ENCODE measurements at regions not wholly inside any gene's neighbourhood (a gene's known extent, or its start where the extent isn't known, plus 50 kb on each side); places are given as distances from the start of the nearest gene placed in this dataset.

DNA sequence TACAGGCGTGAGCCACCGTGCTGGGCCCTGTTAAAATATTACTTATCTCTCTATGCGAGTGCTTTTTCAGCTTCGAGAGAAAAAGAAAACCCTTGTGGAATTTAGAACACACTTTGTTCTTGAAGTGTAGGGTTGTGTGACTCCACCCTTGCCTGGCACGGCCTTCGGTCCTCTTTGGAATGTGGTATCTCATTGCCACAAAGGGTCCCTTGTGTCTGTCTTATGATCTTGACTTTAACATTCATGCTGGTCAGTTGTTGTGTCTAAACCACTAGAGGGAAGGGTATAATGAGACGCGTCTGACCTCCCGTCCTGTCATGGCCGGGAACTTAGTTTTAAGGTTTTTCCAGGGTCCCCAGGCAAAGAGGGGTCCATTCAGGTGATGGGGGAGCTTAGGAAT is 246.4 kb downstream of the VAPA start:
- Mint-ChIP-seq H3K9me3 (ENCODE audit: unreplicated experiment) (peaks cover 8% of the 10 kb centered on the region), H3K4me1 (ENCODE audit: low read depth, unreplicated experiment) (no peaks in the 10 kb centered on the region), H3K27me3 (ENCODE audit: low read depth, unreplicated experiment) (peaks cover 8% of the 10 kb centered on the region), H3K27ac (ENCODE audit: unreplicated experiment) (no peak overlapping the region), H3K4me3 (ENCODE audit: unreplicated experiment) (no peak overlapping the region), H3K36me3 (ENCODE audit: low read depth, unreplicated experiment) (no peaks in the 10 kb centered on the region)
- Histone ChIP-seq H4K20me1 (ENCODE audit: insufficient read depth, low read length) (no peaks in the 10 kb centered on the region), H3K4me2 (ENCODE audit: low read length) (no peak overlapping the region), H3K36me3 (ENCODE audit: insufficient read depth, low read length) (no peaks in the 10 kb centered on the region), H3K9ac (ENCODE audit: low read length) (no peak overlapping the region), H3K4me3 (ENCODE audit: insufficient read depth, low read depth, low read length) (no peak overlapping the region), H3K27me3 (ENCODE audit: insufficient read depth, low read length) (no peaks in the 10 kb centered on the region), H2AFZ (ENCODE audit: low read depth, low read length) (no peak overlapping the region), H3K27ac (ENCODE audit: low read depth, low read length) (no peak overlapping the region), H3K4me1 (ENCODE audit: insufficient read depth, low read length) (no peaks in the 10 kb centered on the region), H3K79me2 (ENCODE audit: insufficient read depth, low read length) (no peaks in the 10 kb centered on the region), H3K9me3 (ENCODE audit: insufficient read depth, low read depth, low read length) (peaks cover 2% of the 10 kb centered on the region)
- DNase-seq (ENCODE audit: low read depth), result no peak
- TF ChIP-seq EZH2 (IDR thresholded peaks at IDR 0.05; ENCODE audit: insufficient read depth, low read length), result no peak
- TF ChIP-seq, protein P1, sequence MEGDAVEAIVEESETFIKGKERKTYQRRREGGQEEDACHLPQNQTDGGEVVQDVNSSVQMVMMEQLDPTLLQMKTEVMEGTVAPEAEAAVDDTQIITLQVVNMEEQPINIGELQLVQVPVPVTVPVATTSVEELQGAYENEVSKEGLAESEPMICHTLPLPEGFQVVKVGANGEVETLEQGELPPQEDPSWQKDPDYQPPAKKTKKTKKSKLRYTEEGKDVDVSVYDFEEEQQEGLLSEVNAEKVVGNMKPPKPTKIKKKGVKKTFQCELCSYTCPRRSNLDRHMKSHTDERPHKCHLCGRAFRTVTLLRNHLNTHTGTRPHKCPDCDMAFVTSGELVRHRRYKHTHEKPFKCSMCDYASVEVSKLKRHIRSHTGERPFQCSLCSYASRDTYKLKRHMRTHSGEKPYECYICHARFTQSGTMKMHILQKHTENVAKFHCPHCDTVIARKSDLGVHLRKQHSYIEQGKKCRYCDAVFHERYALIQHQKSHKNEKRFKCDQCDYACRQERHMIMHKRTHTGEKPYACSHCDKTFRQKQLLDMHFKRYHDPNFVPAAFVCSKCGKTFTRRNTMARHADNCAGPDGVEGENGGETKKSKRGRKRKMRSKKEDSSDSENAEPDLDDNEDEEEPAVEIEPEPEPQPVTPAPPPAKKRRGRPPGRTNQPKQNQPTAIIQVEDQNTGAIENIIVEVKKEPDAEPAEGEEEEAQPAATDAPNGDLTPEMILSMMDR (IDR thresholded peaks at IDR 0.05; ENCODE audit: insufficient read depth, low read depth, low read length), result no peak
- no peak for FAIRE-seq

DNA sequence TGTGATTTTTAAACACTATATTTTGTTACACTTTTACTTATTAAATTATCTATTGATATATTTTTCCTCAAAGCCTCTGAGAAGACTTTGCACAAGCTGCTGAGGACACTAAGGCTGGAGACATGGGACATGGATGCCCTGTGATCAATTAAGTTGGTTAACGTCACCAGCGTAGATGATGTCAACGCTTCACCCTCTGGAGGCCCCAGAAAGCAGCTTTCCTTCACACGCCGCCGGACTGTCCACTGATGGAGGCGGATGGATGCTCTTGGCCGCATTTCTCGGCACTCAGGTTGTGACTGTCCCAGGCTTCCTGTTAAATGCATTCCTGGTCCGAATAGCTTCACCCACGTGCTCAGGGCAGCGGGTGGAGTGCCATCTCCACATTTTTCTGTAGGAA is 247.5 kb downstream of the VAPA start:
- TF ChIP-seq, protein P1 (IDR thresholded peaks at IDR 0.05; ENCODE audit: insufficient read depth, low read depth, low read length), result no peak
- TF ChIP-seq EZH2 (IDR thresholded peaks at IDR 0.05; ENCODE audit: insufficient read depth, low read length), result no peak
- no peak for DNase-seq (ENCODE audit: low read depth)
- Histone ChIP-seq H3K4me1 (ENCODE audit: insufficient read depth, low read length) (no peaks in the 10 kb centered on the region), H3K36me3 (ENCODE audit: insufficient read depth, low read length) (no peaks in the 10 kb centered on the region), H3K27me3 (ENCODE audit: insufficient read depth, low read length) (no peaks in the 10 kb centered on the region), H2AFZ (ENCODE audit: low read depth, low read length) (no peak overlapping the region), H3K9ac (ENCODE audit: low read length) (no peak overlapping the region), H3K79me2 (ENCODE audit: insufficient read depth, low read length) (no peaks in the 10 kb centered on the region), H3K9me3 (ENCODE audit: insufficient read depth, low read depth, low read length) (no peaks in the 10 kb centered on the region), H3K4me2 (ENCODE audit: low read length) (no peak overlapping the region), H4K20me1 (ENCODE audit: insufficient read depth, low read length) (no peaks in the 10 kb centered on the region), H3K4me3 (ENCODE audit: insufficient read depth, low read depth, low read length) (no peak overlapping the region), H3K27ac (ENCODE audit: low read depth, low read length) (no peak overlapping the region)
- Mint-ChIP-seq H3K27ac (ENCODE audit: unreplicated experiment) (no peak overlapping the region), H3K4me1 (ENCODE audit: low read depth, unreplicated experiment) (no peaks in the 10 kb centered on the region), H3K27me3 (ENCODE audit: low read depth, unreplicated experiment) (peaks cover 11% of the 10 kb centered on the region), H3K9me3 (ENCODE audit: unreplicated experiment) (peaks cover 5% of the 10 kb centered on the region), H3K4me3 (ENCODE audit: unreplicated experiment) (no peak overlapping the region), H3K36me3 (ENCODE audit: low read depth, unreplicated experiment) (no peaks in the 10 kb centered on the region)
- FAIRE-seq, result no peak

DNA sequence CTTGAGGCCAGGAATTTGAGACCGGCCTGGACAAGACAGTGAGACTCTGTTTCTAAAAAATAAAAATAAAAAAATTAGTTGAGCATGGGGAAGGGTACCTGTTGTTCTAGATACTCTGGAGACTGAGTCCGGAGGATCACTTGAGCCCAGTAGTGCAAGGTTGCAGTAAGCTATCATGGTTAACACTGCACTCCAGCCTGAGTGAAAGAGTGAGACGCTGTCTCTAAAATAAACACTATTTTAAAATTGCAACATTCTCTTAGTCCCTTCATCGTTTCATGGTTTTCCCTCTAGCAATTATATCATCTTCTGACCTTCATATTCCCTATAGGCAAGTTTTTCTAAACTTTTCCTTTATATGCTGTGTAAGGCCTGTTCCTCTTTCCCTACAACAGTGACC is 248.5 kb downstream of the VAPA start:
- H3K27ac Mint-ChIP-seq (ENCODE audit: unreplicated experiment), result no peak overlapping the region
- H3K36me3 ChIP-seq (ENCODE audit: insufficient read depth, low read length), result no peaks in the 10 kb centered on the region
- H3K4me2 ChIP-seq (ENCODE audit: low read length), result no peak overlapping the region
- H3K27me3 Mint-ChIP-seq (ENCODE audit: low read depth, unreplicated experiment), result peaks cover 11% of the 10 kb centered on the region
- H3K79me2 ChIP-seq (ENCODE audit: insufficient read depth, low read length), result no peaks in the 10 kb centered on the region
- no peaks in the 10 kb centered on the region for H4K20me1 ChIP-seq (ENCODE audit: insufficient read depth, low read length)
- H3K9ac ChIP-seq (ENCODE audit: low read length), result no peak overlapping the region
- no peak overlapping the region for H3K27ac ChIP-seq (ENCODE audit: low read depth, low read length)
- no peak overlapping the region for H3K4me3 Mint-ChIP-seq (ENCODE audit: unreplicated experiment)
- peaks cover 5% of the 10 kb centered on the region for H3K9me3 Mint-ChIP-seq (ENCODE audit: unreplicated experiment)
- H3K9me3 ChIP-seq (ENCODE audit: insufficient read depth, low read depth, low read length), result no peaks in the 10 kb centered on the region
- no peak overlapping the region for H3K4me3 ChIP-seq (ENCODE audit: insufficient read depth, low read depth, low read length)
- DNase-seq (ENCODE audit: low read depth) (no peak), FAIRE-seq (no peak)
- no peak overlapping the region for H2AFZ ChIP-seq (ENCODE audit: low read depth, low read length)
- H3K4me1 Mint-ChIP-seq (ENCODE audit: low read depth, unreplicated experiment), result no peaks in the 10 kb centered on the region
- no peaks in the 10 kb centered on the region for H3K36me3 Mint-ChIP-seq (ENCODE audit: low read depth, unreplicated experiment)
- no peaks in the 10 kb centered on the region for H3K27me3 ChIP-seq (ENCODE audit: insufficient read depth, low read length)
- TF ChIP-seq, protein P1 (IDR thresholded peaks at IDR 0.05; ENCODE audit: insufficient read depth, low read depth, low read length), result no peak
- TF ChIP-seq EZH2 (IDR thresholded peaks at IDR 0.05; ENCODE audit: insufficient read depth, low read length), result no peak
- H3K4me1 ChIP-seq (ENCODE audit: insufficient read depth, low read length), result no peaks in the 10 kb centered on the region

All from astrocyte (in vitro differentiated cells and primary cell).